WTC11 (cell line): ENCODE measurements at regions not wholly inside any gene's neighbourhood (a gene's known extent, or its start where the extent isn't known, plus 50 kb on each side); places are given as distances from the start of the nearest gene placed in this dataset.

ENCODE experiments used
- ATAC-seq: fragments of 200-7000 bp; cut with Tn5 transposase; 2 replicates; pipeline ENCODE4 v1.10.0; 2021; ENCODE audit warnings: mild to moderate bottlenecking, moderate library complexity
- CTCF ChIA-PET: fragments of 300-600 bp; sonication (Branson Sonifier 250); formaldehyde crosslinking; loops from one replicate; lab custom pipeline; 2021; ENCODE audit warnings: antibody characterized with exemption; lab: Charles Lee
- POLR2A ChIA-PET: fragments of 350-600 bp; sonication (Branson Sonifier 250); formaldehyde crosslinking; loops from one replicate; lab custom pipeline; 2021; ENCODE audit warnings: antibody characterized with exemption; lab: Charles Lee
- DNase-seq: peaks from one replicate; pipeline ENCODE4 v3.0.0; 2021; ENCODE audit warnings: low spot score
- H3K27ac Mint-ChIP-seq: 2 replicates; pipeline ENCODE4 v1.8.0; 2021; ENCODE audit warnings: mixed read lengths
- H3K27me3 Mint-ChIP-seq: 2 replicates; pipeline ENCODE4 v1.8.0; 2021; ENCODE audit warnings: low read depth, mild to moderate bottlenecking, moderate library complexity, mixed read lengths
- H3K36me3 Mint-ChIP-seq: 2 replicates; pipeline ENCODE4 v1.8.0; 2021; ENCODE audit warnings: mixed read lengths
- H3K4me1 Mint-ChIP-seq: 2 replicates; pipeline ENCODE4 v1.8.0; 2022; ENCODE audit warnings: mixed read lengths
- H3K4me3 Mint-ChIP-seq: 2 replicates; pipeline ENCODE4 v1.8.0; 2021; ENCODE audit warnings: mild to moderate bottlenecking, moderate library complexity, mixed read lengths
- H3K9me3 Mint-ChIP-seq: 2 replicates; pipeline ENCODE4 v1.8.0; 2021; ENCODE audit warnings: mixed read lengths
- ATF1 ChIP-seq: sonication (generic); formaldehyde crosslinking; IDR thresholded peaks from 2 replicates; pipeline ENCODE4 v1.8.1; 2023; ENCODE audit warnings: mild to moderate bottlenecking, moderate library complexity, missing genetic modification reagents
- CREM ChIP-seq: sonication (generic); formaldehyde crosslinking; IDR thresholded peaks from 2 replicates; pipeline ENCODE4 v1.8.1; 2022; ENCODE audit warnings: mild to moderate bottlenecking, missing genetic modification reagents, moderate library complexity
- GTF2I ChIP-seq: fragments of 250-450 bp; sonication (Bioruptor Pico); conservative IDR thresholded peaks from 2 replicates; pipeline ENCODE4 v1.4.0; 2021; ENCODE audit warnings: mild to moderate bottlenecking
- NR1H2 ChIP-seq: sonication (generic); formaldehyde crosslinking; IDR thresholded peaks from 2 replicates; pipeline ENCODE4 v1.9.0; 2021; ENCODE audit warnings: mild to moderate bottlenecking, moderate library complexity, missing genetic modification reagents
- NR3C1 ChIP-seq: sonication (generic); formaldehyde crosslinking; conservative IDR thresholded peaks from 2 replicates; pipeline ENCODE4 v1.8.1; 2023; ENCODE audit warnings: low read depth, mild to moderate bottlenecking, missing genetic modification reagents
- SMAD4 ChIP-seq: sonication (generic); formaldehyde crosslinking; IDR thresholded peaks from 2 replicates; pipeline ENCODE4 v1.8.0; 2022; ENCODE audit warnings: mild to moderate bottlenecking, missing genetic modification reagents
- SOX15 ChIP-seq: fragments of 250-450 bp; sonication (Bioruptor Pico); IDR thresholded peaks from 2 replicates; pipeline ENCODE4 v1.9.0; 2021; ENCODE audit warnings: mild to moderate bottlenecking
- TEAD4 ChIP-seq: sonication (generic); formaldehyde crosslinking; IDR thresholded peaks from 2 replicates; pipeline ENCODE4 v1.8.0; 2022; ENCODE audit warnings: mild to moderate bottlenecking, missing genetic modification reagents
- TP53 ChIP-seq: sonication (generic); formaldehyde crosslinking; IDR thresholded peaks from 2 replicates; pipeline ENCODE4 v1.8.1; 2023; ENCODE audit warnings: mild to moderate bottlenecking, missing genetic modification reagents
- TF ChIP-seq, protein P1 (sequence below): sonication (generic); formaldehyde crosslinking; IDR thresholded peaks from 2 replicates; pipeline ENCODE4 v1.8.1; 2023; ENCODE audit warnings: mild to moderate bottlenecking, missing genetic modification reagents, moderate library complexity
- TF ChIP-seq, protein P2 (sequence below): fragments of 250-450 bp; sonication (Bioruptor Pico); IDR thresholded peaks from 2 replicates; pipeline ENCODE4 v1.9.0; 2021; ENCODE audit warnings: moderate library complexity, mild to moderate bottlenecking, inconsistent platforms, borderline replicate concordance
- TF ChIP-seq, protein P3 (sequence below): fragments of 250-450 bp; sonication (Bioruptor Pico); IDR thresholded peaks from 2 replicates; pipeline ENCODE4 v1.8.0; 2021; ENCODE audit warnings: mild to moderate bottlenecking
- TF ChIP-seq, protein P4 (sequence below): sonication (generic); formaldehyde crosslinking; IDR thresholded peaks from 2 replicates; pipeline ENCODE4 v1.8.1; 2022; ENCODE audit warnings: missing genetic modification reagents, borderline replicate concordance
- TF ChIP-seq, protein P5 (sequence below): sonication (generic); formaldehyde crosslinking; IDR thresholded peaks from 2 replicates; pipeline ENCODE4 v1.8.0; 2022; ENCODE audit warnings: mild to moderate bottlenecking, missing genetic modification reagents
- TF ChIP-seq, protein P6 (sequence below): sonication (generic); formaldehyde crosslinking; conservative IDR thresholded peaks from 2 replicates; pipeline ENCODE4 v1.8.1; 2023; ENCODE audit warnings: mild to moderate bottlenecking, low read depth, missing genetic modification reagents, moderate library complexity
- TF ChIP-seq, protein P7 (sequence below): fragments of 250-450 bp; sonication (Bioruptor Pico); IDR thresholded peaks from 2 replicates; pipeline ENCODE4 v1.9.0; 2021; ENCODE audit warnings: mild to moderate bottlenecking

DNA sequence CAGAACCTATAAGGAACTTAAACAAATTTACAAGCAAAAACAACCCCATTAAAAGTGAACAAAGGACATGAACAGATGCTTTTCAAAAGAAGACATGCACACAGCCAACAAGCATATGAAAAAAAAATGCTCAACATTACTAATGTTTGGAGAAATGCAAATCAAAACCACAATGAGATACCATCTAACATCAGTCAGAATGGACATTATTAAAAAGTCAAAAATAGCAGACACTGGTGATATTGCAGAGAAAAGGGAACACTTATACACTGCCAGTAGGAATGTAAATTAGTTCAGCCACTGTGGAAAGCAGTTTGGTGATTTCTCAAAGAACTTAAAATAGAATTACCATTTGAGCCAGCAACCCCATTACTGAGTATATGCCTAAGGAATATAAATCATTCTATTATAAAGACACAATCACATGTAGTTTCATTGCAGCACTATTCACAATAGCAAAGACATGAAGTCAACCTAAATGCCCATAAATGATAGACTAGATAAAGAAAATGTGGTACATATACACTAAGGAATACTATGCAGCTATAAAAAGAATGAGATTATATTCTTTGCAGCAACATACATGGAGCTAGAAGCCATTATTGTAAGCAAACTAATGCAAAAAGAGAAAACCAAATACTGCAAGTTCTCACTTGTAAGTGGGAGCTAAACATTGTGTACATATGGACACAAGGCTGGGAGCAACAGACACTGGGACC is 1509.4 kb downstream of the TECRL start:
- 0 out of 2 replicates have a peak, but pooled peaks cover 3% of the 10 kb centered on the region for H3K4me1 Mint-ChIP-seq
- H3K27ac Mint-ChIP-seq: no peak overlapping the region
- TF ChIP-seq NR3C1: no peak
- TF ChIP-seq SMAD4 (CRISPR knock-in tag): no peak
- TF ChIP-seq, all 79 proteins: peak for 0
- Mint-ChIP-seq H3K9me3 (no peaks in the 10 kb centered on the region), H3K27me3 (no peaks in the 10 kb centered on the region; the same call in 1 of the 2 replicates), H3K36me3 (no peaks in the 10 kb centered on the region), H3K4me3 (no peak overlapping the region)
- ATAC-seq (no peak), DNase-seq (no peak)
- ChIA-PET CTCF (interaction anchor here (1.5 kb wide), 1 partner anchor 664 kb away, joined by 9 read pairs; no protein-coding TSS in a partner anchor), POLR2A (no interaction called here)

DNA sequence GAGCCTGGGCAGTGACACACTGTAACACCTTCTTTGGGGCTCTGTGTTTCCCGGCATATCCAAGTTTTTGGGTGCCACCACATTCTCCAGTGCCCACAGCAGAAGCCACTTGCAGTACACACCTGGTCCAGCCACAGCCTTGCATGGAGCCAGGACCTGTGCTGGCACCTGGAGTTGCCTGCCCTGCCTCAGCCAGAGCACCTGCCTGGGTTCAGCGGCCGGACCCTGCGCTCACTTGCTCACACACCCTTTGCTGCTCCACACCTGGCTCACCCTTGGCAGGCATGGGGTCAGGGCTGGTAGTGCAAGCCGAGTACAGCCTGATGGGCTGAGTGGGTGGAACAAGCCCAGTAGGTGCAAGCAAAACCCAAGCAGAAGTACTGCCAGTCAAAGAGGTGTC is 1511.1 kb downstream of the TECRL start:
- Mint-ChIP-seq H3K9me3 (no peaks in the 10 kb centered on the region), H3K27ac (no peak overlapping the region)
- TF ChIP-seq ATF1 (CRISPR knock-in tag): no peak
- TF ChIP-seq TP53 (CRISPR knock-in tag): no peak
- TF ChIP-seq, protein P1, sequence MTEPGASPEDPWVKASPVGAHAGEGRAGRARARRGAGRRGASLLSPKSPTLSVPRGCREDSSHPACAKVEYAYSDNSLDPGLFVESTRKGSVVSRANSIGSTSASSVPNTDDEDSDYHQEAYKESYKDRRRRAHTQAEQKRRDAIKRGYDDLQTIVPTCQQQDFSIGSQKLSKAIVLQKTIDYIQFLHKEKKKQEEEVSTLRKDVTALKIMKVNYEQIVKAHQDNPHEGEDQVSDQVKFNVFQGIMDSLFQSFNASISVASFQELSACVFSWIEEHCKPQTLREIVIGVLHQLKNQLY (CRISPR knock-in tag): no peak
- no peak for TF ChIP-seq GTF2I (CRISPR knock-in tag)
- TF ChIP-seq, protein P2, sequence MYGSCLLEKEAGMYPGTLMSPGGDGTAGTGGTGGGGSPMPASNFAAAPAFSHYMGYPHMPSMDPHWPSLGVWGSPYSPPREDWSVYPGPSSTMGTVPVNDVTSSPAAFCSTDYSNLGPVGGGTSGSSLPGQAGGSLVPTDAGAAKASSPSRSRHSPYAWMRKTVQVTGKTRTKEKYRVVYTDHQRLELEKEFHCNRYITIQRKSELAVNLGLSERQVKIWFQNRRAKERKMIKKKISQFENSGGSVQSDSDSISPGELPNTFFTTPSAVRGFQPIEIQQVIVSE (CRISPR knock-in tag): no peak
- TF ChIP-seq, protein P3, sequence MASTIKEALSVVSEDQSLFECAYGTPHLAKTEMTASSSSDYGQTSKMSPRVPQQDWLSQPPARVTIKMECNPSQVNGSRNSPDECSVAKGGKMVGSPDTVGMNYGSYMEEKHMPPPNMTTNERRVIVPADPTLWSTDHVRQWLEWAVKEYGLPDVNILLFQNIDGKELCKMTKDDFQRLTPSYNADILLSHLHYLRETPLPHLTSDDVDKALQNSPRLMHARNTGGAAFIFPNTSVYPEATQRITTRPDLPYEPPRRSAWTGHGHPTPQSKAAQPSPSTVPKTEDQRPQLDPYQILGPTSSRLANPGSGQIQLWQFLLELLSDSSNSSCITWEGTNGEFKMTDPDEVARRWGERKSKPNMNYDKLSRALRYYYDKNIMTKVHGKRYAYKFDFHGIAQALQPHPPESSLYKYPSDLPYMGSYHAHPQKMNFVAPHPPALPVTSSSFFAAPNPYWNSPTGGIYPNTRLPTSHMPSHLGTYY (CRISPR knock-in tag): no peak
- TF ChIP-seq, all 79 proteins: peak for 0
- ATAC-seq (peak; percentile 28; the same call in 1 of the 2 replicates), DNase-seq (no peak)
- H3K4me1 Mint-ChIP-seq: 0 out of 2 replicates have a peak, but pooled peaks cover 3% of the 10 kb centered on the region
- CTCF ChIA-PET: no interaction called here
- no peaks in the 10 kb centered on the region for H3K36me3 Mint-ChIP-seq
- H3K4me3 Mint-ChIP-seq: no peak overlapping the region
- no peaks in the 10 kb centered on the region; the same call in 1 of the 2 replicates for H3K27me3 Mint-ChIP-seq
- POLR2A ChIA-PET: no interaction called here

DNA sequence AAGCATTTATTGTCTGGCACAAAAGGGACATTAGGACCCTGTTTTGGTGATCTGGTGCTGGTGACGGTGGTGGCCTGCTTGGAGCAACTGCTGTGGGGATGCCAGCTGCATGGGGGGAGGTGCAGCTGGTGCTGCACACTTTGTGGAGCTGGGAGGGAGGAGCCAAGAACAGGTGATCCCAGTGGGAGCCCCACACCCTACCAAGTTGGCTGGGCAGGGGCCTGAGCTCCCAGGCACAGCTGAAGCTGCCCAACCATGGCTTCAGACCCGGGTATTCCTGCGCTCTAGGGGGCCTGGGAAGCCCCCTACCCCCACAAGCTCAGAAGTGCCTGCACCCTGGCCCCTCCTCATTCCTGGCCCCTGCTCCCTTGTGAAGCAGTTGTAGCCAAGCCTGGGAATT is 1512.5 kb downstream of the TECRL start:
- no peak overlapping the region for H3K27ac Mint-ChIP-seq
- 0 out of 2 replicates have a peak, but pooled peaks cover 3% of the 10 kb centered on the region for H3K4me1 Mint-ChIP-seq
- peak; percentile 46 for ATAC-seq
- H3K4me3 Mint-ChIP-seq: no peak overlapping the region
- CTCF ChIA-PET: no interaction called here
- no peaks in the 10 kb centered on the region for H3K9me3 Mint-ChIP-seq
- TF ChIP-seq, protein P4, sequence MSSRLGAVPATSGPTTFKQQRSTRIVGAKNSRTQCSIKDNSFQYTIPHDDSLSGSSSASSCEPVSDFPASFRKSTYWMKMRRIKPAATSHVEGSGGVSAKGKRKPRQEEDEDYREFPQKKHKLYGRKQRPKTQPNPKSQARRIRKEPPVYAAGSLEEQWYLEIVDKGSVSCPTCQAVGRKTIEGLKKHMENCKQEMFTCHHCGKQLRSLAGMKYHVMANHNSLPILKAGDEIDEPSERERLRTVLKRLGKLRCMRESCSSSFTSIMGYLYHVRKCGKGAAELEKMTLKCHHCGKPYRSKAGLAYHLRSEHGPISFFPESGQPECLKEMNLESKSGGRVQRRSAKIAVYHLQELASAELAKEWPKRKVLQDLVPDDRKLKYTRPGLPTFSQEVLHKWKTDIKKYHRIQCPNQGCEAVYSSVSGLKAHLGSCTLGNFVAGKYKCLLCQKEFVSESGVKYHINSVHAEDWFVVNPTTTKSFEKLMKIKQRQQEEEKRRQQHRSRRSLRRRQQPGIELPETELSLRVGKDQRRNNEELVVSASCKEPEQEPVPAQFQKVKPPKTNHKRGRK: no peak
- TF ChIP-seq, protein P5, sequence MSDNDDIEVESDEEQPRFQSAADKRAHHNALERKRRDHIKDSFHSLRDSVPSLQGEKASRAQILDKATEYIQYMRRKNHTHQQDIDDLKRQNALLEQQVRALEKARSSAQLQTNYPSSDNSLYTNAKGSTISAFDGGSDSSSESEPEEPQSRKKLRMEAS (CRISPR knock-in tag): no peak
- TF ChIP-seq TEAD4 (CRISPR knock-in tag) (no peak), SOX15 (CRISPR knock-in tag) (no peak), NR1H2 (CRISPR knock-in tag) (no peak), CREM (CRISPR knock-in tag) (no peak)
- TF ChIP-seq, protein P6, sequence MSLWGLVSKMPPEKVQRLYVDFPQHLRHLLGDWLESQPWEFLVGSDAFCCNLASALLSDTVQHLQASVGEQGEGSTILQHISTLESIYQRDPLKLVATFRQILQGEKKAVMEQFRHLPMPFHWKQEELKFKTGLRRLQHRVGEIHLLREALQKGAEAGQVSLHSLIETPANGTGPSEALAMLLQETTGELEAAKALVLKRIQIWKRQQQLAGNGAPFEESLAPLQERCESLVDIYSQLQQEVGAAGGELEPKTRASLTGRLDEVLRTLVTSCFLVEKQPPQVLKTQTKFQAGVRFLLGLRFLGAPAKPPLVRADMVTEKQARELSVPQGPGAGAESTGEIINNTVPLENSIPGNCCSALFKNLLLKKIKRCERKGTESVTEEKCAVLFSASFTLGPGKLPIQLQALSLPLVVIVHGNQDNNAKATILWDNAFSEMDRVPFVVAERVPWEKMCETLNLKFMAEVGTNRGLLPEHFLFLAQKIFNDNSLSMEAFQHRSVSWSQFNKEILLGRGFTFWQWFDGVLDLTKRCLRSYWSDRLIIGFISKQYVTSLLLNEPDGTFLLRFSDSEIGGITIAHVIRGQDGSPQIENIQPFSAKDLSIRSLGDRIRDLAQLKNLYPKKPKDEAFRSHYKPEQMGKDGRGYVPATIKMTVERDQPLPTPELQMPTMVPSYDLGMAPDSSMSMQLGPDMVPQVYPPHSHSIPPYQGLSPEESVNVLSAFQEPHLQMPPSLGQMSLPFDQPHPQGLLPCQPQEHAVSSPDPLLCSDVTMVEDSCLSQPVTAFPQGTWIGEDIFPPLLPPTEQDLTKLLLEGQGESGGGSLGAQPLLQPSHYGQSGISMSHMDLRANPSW (CRISPR knock-in tag): no peak
- TF ChIP-seq, protein P7, sequence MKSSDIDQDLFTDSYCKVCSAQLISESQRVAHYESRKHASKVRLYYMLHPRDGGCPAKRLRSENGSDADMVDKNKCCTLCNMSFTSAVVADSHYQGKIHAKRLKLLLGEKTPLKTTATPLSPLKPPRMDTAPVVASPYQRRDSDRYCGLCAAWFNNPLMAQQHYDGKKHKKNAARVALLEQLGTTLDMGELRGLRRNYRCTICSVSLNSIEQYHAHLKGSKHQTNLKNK (CRISPR knock-in tag): no peak
- H3K27me3 Mint-ChIP-seq: no peaks in the 10 kb centered on the region
- no peak for DNase-seq
- POLR2A ChIA-PET: no interaction called here
- H3K36me3 Mint-ChIP-seq: no peaks in the 10 kb centered on the region
